ENCODE measurements at regions not wholly inside any gene's neighbourhood (a gene's known extent, or its start where the extent isn't known, plus 50 kb on each side); places are given as distances from the start of the nearest gene placed in this dataset.

DNA sequence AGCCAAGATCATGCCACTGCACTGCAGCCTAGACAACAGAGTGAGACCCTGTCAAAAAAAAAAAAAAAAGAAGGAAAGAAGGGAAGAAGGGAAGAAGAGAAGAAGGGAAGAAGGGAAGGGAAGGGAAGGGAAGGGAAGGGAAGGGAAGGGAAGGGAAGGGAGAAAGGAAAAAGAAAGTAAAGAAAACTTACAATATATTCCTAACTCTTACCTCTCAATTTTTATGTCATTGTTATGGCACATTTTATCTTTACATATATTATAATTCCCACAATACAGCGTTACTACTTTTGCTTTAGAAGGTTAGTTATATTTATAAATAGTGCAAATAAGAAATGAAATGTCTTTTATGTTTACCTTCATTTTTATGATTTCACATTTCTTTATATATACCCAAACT is 358.7 kb downstream of the HHIPL2 start:
- Mint-ChIP-seq H3K27ac (no peak overlapping the region), H3K4me3 (no peak overlapping the region), H3K27me3 (ENCODE audit: low read depth) (no peaks in the 10 kb centered on the region), H3K36me3 (ENCODE audit: insufficient read depth in 1 of 3, low read depth in 3 of 3) (no peaks in the 10 kb centered on the region), H3K9me3 (peaks cover 0 to 3% of the 10 kb centered on the region in 2 experiments; a peak in 3 of 5 replicates), H3K4me1 (no peaks in the 10 kb centered on the region)
- H4K20me1 ChIP-seq (ENCODE audit: control insufficient read depth, insufficient read depth, insufficient read length): no peaks in the 10 kb centered on the region
- WGBS (ENCODE audit: extremely low coverage, insufficient read length, low lambda C conversion rate): no CpG with 5 or more reads among the region's 1 CpG
- no peak overlapping the region for H2BK15ac ChIP-seq (ENCODE audit: low read depth, low read length)
- H2AK5ac ChIP-seq (ENCODE audit: insufficient read length, low read length): no peak overlapping the region
- no peaks in the 10 kb centered on the region for H3K4me1 ChIP-seq (ENCODE audit: insufficient read depth, low read length)
- no peak overlapping the region for H3K27ac ChIP-seq (ENCODE audit: insufficient read length, low read depth, low read length)
- H2BK20ac ChIP-seq (ENCODE audit: low read depth, low read length, poor library complexity, severe bottlenecking): no peak overlapping the region
- H4K91ac ChIP-seq (ENCODE audit: insufficient read length, low read depth, low read length): no peak overlapping the region
- H3K23ac ChIP-seq (ENCODE audit: insufficient read length, low read depth, low read length): no peak overlapping the region
- no peaks in the 10 kb centered on the region for H3K9me3 ChIP-seq (ENCODE audit: control insufficient read depth, low read depth, low read length)
- H3T11ph ChIP-seq (ENCODE audit: low read length): no peak overlapping the region
- TF ChIP-seq, protein P1, sequence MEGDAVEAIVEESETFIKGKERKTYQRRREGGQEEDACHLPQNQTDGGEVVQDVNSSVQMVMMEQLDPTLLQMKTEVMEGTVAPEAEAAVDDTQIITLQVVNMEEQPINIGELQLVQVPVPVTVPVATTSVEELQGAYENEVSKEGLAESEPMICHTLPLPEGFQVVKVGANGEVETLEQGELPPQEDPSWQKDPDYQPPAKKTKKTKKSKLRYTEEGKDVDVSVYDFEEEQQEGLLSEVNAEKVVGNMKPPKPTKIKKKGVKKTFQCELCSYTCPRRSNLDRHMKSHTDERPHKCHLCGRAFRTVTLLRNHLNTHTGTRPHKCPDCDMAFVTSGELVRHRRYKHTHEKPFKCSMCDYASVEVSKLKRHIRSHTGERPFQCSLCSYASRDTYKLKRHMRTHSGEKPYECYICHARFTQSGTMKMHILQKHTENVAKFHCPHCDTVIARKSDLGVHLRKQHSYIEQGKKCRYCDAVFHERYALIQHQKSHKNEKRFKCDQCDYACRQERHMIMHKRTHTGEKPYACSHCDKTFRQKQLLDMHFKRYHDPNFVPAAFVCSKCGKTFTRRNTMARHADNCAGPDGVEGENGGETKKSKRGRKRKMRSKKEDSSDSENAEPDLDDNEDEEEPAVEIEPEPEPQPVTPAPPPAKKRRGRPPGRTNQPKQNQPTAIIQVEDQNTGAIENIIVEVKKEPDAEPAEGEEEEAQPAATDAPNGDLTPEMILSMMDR (conservative IDR thresholded peaks at IDR 0.05): no peak
- no peak overlapping the region for H3K4me2 ChIP-seq (ENCODE audit: insufficient read depth, insufficient read length, low read length)
- H3K79me1 ChIP-seq (ENCODE audit: insufficient read depth, low read depth, low read length, poor library complexity, severe bottlenecking): no peaks in the 10 kb centered on the region
- no peak overlapping the region for H3K14ac ChIP-seq (ENCODE audit: insufficient read depth, low read length)
- no peak overlapping the region for H4K8ac ChIP-seq (replicated peaks; ENCODE audit: insufficient read length, low read depth, low read length)
- H3K18ac ChIP-seq (ENCODE audit: insufficient read length, low read depth, low read length): no peak overlapping the region
- H3K9ac ChIP-seq (ENCODE audit: extremely low read depth, insufficient read length, low read length): no peak overlapping the region
- no peak overlapping the region for H2AFZ ChIP-seq (ENCODE audit: low read length)
- no peak for DNase-seq
- no peaks in the 10 kb centered on the region for H3K27me3 ChIP-seq (ENCODE audit: insufficient read depth, low read length)
- H2BK120ac ChIP-seq (ENCODE audit: low read depth, low read length, poor library complexity, severe bottlenecking): no peak overlapping the region
- no peaks in the 10 kb centered on the region for H3K79me2 ChIP-seq (ENCODE audit: insufficient read depth, low read length)
- H3K4ac ChIP-seq (ENCODE audit: low read depth, low read length): no peak overlapping the region
- H3K23me2 ChIP-seq (ENCODE audit: insufficient read length, low read depth, low read length, poor library complexity, severe bottlenecking): no peaks in the 10 kb centered on the region
- no peak overlapping the region for H2BK5ac ChIP-seq (ENCODE audit: insufficient read length, low read length)
- no peak overlapping the region for H4K5ac ChIP-seq (ENCODE audit: insufficient read length, low read depth, low read length)
- H2BK12ac ChIP-seq (ENCODE audit: insufficient read length, low read depth, low read length): no peak overlapping the region
- H3K56ac ChIP-seq (ENCODE audit: insufficient read length, low read depth, low read length): no peak overlapping the region
